AG04449 (cell line): ENCODE measurements at regions not wholly inside any gene's neighbourhood (a gene's known extent, or its start where the extent isn't known, plus 50 kb on each side); places are given as distances from the start of the nearest gene placed in this dataset.
A peak's percentile ranks its signal among the peaks of the same experiment; 100 is the strongest.

Experiments
- CTCF ChIA-PET: fragments of 350-600 bp; formaldehyde crosslinking; extraction: SDS; loops from one replicate; lab custom pipeline; 2021; ENCODE audit warnings: antibody characterized with exemption; lab: Yijun Ruan, JAX
- POLR2A ChIA-PET: fragments of 400-600, 350-600 bp; formaldehyde crosslinking; extraction: SDS; loops from one replicate; lab custom pipeline; 2020; ENCODE audit warnings: antibody characterized with exemption, inconsistent platforms; lab: Yijun Ruan, JAX
- DNase-seq: peaks from one replicate; pipeline ENCODE4 v3.0.0-alpha.2; 2010; ENCODE audit warnings: low read depth, low spot score
- H3K4me3 ChIP-seq: 2 replicates; pipeline ENCODE4 v1.5.1; 2011; ENCODE audit warnings: low read depth, mild to moderate bottlenecking, control low read depth, low read length
- TF ChIP-seq, protein P1 (sequence below): IDR thresholded peaks from one replicate; pipeline ENCODE4 v1.5.1; 2011; ENCODE audit warnings: mild to moderate bottlenecking, moderate library complexity, low read length, control low read depth, inconsistent platforms; ENCODE audit not compliant: insufficient read depth; ENCODE audit errors: missing control alignments

DNA sequence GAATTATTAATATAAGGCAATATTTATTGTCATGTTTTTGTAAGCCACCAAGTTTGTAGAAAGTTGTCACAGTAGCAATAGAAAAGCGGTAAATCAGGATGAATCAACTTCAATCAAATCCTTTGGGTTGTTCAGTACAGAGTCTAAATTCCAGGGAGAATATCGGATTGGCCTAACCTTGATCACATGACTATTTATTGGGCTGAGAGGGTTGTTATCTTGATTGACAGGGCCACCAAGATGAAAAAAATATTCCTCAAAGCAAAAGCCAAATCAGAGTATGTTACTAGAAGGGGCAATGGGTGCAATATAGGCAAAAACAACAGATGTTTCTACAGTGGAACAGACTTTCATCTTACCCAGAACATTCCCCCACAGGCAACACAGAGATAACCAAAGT lies 270.0 kb downstream of the METTL4 start:
- POLR2A ChIA-PET = no interaction called here
- TF ChIP-seq, protein P1, sequence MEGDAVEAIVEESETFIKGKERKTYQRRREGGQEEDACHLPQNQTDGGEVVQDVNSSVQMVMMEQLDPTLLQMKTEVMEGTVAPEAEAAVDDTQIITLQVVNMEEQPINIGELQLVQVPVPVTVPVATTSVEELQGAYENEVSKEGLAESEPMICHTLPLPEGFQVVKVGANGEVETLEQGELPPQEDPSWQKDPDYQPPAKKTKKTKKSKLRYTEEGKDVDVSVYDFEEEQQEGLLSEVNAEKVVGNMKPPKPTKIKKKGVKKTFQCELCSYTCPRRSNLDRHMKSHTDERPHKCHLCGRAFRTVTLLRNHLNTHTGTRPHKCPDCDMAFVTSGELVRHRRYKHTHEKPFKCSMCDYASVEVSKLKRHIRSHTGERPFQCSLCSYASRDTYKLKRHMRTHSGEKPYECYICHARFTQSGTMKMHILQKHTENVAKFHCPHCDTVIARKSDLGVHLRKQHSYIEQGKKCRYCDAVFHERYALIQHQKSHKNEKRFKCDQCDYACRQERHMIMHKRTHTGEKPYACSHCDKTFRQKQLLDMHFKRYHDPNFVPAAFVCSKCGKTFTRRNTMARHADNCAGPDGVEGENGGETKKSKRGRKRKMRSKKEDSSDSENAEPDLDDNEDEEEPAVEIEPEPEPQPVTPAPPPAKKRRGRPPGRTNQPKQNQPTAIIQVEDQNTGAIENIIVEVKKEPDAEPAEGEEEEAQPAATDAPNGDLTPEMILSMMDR = no peak
- H3K4me3 ChIP-seq = no peak overlapping the region
- DNase-seq = no peak
- CTCF ChIA-PET = no interaction called here

- TF ChIP-seq, protein P1 = no peak
- no peak overlapping the region for H3K4me3 ChIP-seq
- no peak for DNase-seq
- ChIA-PET CTCF (no interaction called here), POLR2A (no interaction called here)
Measured at GRCh38 chr18:2302012-2302411, 269.3 kb downstream of the METTL4 start.

DNA sequence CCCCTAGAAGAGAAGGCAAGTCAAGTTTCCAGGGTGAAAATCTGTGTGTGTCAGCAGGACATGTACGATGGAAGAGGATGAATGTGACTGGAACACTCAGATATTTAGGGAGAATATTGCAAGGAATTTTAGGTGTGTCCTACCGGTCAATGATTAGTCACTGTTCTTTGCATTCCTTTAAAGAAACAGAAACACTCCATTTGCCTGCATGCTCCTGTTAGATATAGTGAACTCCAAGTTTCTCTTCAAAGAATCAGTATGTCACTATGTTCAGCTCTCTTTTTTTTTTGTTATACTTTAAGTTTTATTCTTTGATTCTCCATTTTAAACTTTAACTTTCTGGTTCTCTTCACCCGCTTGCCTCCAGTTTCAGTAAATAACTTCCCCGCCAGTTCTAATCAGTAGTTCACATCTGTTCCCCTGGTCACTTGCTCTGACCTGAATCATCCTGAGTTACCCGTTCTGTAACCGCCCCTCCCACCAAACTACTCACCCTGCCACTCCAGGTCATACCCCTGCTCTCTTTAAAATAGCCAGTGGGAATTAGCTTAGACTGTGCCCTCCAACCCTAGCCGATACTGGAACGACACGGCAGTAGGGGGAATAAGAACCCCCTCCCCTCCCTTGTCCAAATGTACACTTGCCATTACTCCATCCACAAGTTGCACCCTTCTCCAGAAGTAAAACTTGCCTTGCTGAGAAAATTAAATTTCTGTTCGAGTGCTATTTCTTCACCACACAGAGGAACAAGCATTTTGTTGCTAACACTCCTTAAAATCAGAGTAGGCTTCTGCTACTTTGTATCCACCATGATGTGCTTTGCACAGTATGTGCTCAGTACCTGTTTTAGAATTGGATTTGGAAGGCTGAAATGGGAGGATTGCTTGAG lies 268.4 kb downstream of the METTL4 start:
- no peak overlapping the region for H3K4me3 ChIP-seq
- TF ChIP-seq, protein P1 = no peak
- DNase-seq = peak; percentile 14
- ChIA-PET POLR2A (no interaction called here), CTCF (no interaction called here)

GRCh38 chr18:2303517-2304238 lies 267.6 kb downstream of the METTL4 start:
- TF ChIP-seq, protein P1 = no peak
- DNase-seq = peak; percentile 4
- H3K4me3 ChIP-seq = no peak overlapping the region
- CTCF ChIA-PET = no interaction called here
- POLR2A ChIA-PET = no interaction called here

GRCh38 chr18:2304378-2305175 lies 266.7 kb downstream of the METTL4 start:
- ChIA-PET CTCF (no interaction called here), POLR2A (no interaction called here)
- H3K4me3 ChIP-seq = no peak overlapping the region
- TF ChIP-seq, protein P1 = no peak
- no peak for DNase-seq
